SW480 (cell line): ENCODE measurements at regions not wholly inside any gene's neighbourhood (a gene's known extent, or its start where the extent isn't known, plus 50 kb on each side); places are given as distances from the start of the nearest gene placed in this dataset.
"Not testable (repeated sequence)": the region's sequence is repeated elsewhere in the genome, so short reads cannot be mapped to it uniquely, and the experiment has no call there.

Experiments
- DNase-seq: peaks from one replicate; pipeline ENCODE4 v3.0.0-alpha.2; 2016; ENCODE audit warnings: low spot score

DNA sequence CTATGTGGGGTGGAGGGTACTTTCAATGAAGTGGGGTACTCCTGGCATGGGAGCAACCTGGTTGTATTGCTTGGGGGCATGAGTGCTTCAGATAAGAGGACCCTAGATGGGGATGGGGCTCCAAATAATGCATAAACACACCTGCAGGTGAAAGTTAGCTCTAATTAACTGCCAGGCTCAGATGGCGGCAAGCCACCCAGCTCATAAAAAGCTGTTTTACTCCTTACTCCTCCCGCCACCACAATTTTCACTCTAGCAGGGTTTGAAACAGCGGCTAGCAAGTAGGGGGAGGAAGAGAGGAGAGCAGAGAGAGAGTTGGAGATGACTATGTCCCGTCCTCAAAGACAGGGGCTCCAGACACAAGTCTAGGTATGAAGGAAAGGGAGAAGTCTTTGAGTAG is 117.7 kb upstream of the WSCD1 start:
- no peak for DNase-seq

GRCh38 chr17:5955764-5956163 is 114.4 kb upstream of the WSCD1 start:
- DNase-seq: no peak

GRCh38 chr17:5958850-5959249 is 111.3 kb upstream of the WSCD1 start:
- DNase-seq: no peak

GRCh38 chr17:5962371-5962770 is 107.8 kb upstream of the WSCD1 start:
- no peak for DNase-seq

DNA sequence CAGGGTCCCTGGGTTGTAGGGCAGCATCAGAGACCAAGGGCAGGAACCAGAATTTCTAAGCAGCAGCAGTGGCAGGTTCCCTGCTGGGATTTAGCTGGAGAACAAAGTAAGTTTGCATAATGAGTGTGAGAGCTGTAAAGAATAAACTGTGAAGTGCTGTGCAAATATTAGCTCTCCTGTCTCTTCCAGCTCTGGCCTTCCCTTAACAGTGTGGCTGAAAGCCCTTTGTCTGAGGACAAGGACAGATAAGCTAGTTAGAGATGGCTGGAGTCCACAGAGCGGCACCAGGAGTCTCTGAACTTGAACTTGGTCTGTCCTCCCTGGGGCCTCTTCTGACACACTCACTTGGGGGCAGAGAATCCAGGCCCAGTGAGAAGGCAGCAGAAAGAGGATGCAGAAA is 98.2 kb upstream of the WSCD1 start:
- DNase-seq: no peak

- no peak for DNase-seq
Measured at GRCh38 chr17:5973410-5973809, 96.8 kb upstream of the WSCD1 start.

GRCh38 chr17:5975661-5976060 is 94.5 kb upstream of the WSCD1 start:
- no peak for DNase-seq

DNA sequence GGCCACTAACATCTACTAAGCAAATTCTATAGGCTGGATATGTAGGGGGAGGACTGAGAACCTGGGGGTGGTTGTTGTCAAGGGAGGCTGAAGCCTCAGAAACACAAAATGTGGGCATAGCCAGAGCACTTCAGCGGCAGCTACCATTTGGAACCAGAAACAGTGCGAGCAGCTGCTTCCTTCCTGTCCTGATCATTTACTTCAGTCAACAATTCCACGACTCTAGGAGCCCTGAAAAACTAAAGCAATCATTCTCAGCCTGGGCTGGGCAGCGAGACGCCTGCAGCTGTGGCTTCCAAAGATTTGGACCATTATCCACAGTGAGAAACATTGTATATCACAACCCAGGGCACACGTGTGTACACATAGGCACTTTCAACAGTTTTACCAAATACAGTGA is 93.9 kb upstream of the WSCD1 start:
- DNase-seq: no peak

DNA sequence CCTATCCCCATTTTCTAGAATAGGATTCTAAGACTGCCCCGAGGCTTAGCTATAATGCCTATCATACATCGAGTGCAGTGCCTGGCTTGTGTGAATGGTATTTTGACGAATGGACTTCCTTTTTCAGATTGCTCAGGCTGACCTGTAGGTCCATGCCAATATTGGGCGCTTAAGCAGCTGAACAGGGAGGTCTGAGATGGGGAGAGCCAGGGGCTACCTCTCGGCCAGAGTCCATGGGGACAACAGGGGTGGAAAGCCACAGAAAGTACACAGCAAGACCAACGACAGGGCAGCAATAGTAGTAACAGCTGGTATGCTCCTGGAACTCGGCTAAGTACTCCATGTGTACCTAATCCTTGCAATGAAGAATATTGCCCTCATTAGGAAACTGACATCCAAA is 91.7 kb upstream of the WSCD1 start:
- DNase-seq: no peak

GRCh38 chr17:5980941-5981340 is 89.2 kb upstream of the WSCD1 start:
- DNase-seq: no peak

DNA sequence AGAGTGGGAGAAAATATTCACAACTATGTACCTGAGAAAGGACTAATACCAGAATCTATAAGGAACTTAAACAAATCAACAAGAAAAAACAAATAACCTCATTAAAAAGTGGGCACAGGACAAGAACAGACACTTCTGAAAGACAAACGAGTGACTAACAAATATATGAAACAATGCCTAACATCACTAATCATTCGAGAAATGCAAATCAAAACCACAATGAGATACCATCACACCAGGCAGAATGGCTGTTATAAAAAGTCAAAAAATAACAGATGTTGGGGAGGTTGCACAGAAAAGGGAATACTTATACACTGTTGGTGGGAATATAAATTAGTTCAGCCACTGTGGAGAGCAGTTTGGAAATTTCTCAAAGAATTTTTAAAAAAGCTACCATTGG is 83.5 kb upstream of the WSCD1 start:
- DNase-seq: no peak

DNA sequence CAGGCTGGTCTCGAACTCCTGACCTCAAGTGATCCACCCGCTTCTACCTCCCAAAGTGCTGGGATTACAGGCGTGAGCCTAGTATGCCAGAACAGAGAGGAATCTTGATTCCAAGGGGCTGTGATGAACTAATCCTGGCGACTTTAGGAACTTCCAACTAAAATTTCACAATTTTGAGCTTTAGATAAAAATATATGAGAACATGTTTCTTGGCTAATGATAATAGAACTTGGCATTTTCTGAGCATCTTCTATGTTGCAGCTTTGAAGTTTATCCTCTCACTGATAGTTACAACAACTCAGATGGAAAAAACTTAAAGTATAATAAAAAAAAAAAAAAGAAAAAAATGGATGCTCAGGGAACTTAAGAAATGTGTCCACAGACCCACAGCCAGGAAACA is 69.8 kb upstream of the WSCD1 start:
- DNase-seq: no peak

- not testable (repeated sequence) for DNase-seq
Measured at GRCh38 chr17:6003221-6003620, 67.0 kb upstream of the WSCD1 start.

DNA sequence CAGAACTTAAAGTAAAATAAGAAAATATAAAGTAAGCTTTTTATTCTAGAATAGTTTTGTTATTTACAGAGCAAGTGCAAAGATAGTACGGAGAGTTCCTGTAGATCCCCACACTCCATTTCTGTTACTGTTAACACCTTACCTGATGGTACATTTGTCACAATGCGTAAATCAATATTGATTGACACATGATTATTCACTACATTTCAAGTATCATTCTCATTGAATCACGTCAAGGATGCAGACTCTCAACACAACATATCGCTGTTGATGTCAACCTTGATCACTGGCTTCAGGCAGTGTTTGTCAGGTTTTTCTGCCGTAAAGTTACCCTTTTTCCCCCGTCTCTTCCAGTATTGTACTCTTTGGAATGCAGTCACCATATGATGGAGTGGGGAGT is 64.2 kb upstream of the WSCD1 start:
- DNase-seq: no peak

- DNase-seq: no peak
Measured at GRCh38 chr17:6011206-6011605, 59.0 kb upstream of the WSCD1 start.

GRCh38 chr17:6018788-6019187 is 51.4 kb upstream of the WSCD1 start:
- DNase-seq: no peak

DNA sequence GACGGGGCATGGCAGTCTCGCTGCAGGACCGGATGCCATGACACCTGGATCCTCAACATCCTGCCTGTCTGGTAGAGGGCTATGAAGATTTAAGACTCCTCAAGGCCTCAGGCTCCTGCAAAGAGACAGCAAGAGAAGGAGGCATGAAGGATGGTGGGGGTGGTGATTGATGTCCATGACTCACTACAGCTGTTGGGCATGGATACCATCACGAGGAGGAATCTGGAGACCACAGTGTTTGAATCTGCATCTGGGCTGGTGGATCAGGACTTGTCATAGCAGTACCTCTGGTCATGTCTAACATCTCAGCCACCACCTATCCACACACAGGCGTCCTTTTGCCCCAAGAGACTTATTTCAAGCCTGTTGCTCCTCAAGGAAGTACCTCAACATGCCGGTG is 50.2 kb upstream of the WSCD1 start:
- no peak for DNase-seq

- DNase-seq: no peak
Measured at GRCh38 chr17:6020376-6021010, 49.7 kb upstream of the WSCD1 start.
